H1 (cell line): ENCODE measurements at regions not wholly inside any gene's neighbourhood (a gene's known extent, or its start where the extent isn't known, plus 50 kb on each side); places are given as distances from the start of the nearest gene placed in this dataset.

Experiments used
- BRCA1 ChIP-seq: IDR thresholded peaks from 2 replicates; pipeline ENCODE4 v1.6.1; 2012; ENCODE audit warnings: low read depth, low read length, improper control_type of control experiment
- CEBPB ChIP-seq: IDR thresholded peaks from 2 replicates; pipeline ENCODE4 v1.6.1; 2012; ENCODE audit warnings: low read depth, low read length
- CREB1 ChIP-seq: IDR thresholded peaks from 2 replicates; pipeline ENCODE4 v1.6.1; 2012; ENCODE audit warnings: inconsistent platforms
- CTCF ChIP-seq, 3 experiments: IDR thresholded peaks; 1 replicate in 2 of 3; 2 replicates in 1 of 3; pipeline versions ENCODE4 v1.5.1 to v1.6.1; 2011; ENCODE audit warnings: low read length in 3 of 3, mild to moderate bottlenecking in 3 of 3, inconsistent platforms in 2 of 3, low read depth in 1 of 3, moderate library complexity in 1 of 3; ENCODE audit not compliant: insufficient read depth in 1 of 3; ENCODE audit errors: control extremely low read depth in 1 of 3
- EZH2 ChIP-seq: fragments of 200-600 bp; sonication (generic); IDR thresholded peaks from 2 replicates; pipeline ENCODE4 v1.7.1; 2012; ENCODE audit warnings: low read depth, mild to moderate bottlenecking, moderate library complexity, low read length, inconsistent platforms; ENCODE audit not compliant: severe bottlenecking
- JUN ChIP-seq: IDR thresholded peaks from 2 replicates; pipeline ENCODE4 v1.6.1; 2011; ENCODE audit warnings: low read depth, mild to moderate bottlenecking, improper control_type of control experiment, low read length
- KDM1A ChIP-seq: fragments of 200-600, 300-600 bp; sonication (generic); IDR thresholded peaks from 2 replicates; pipeline ENCODE4 v1.7.1; 2016; ENCODE audit warnings: mild to moderate bottlenecking, low read length, borderline replicate concordance
- MAFK ChIP-seq: IDR thresholded peaks from 2 replicates; pipeline ENCODE4 v1.6.1; 2012; ENCODE audit warnings: low read depth, mild to moderate bottlenecking, improper control_type of control experiment, low read length
- NANOG ChIP-seq: IDR thresholded peaks from 2 replicates; pipeline ENCODE4 v1.6.1; 2011; ENCODE audit warnings: low read length, low read depth, mild to moderate bottlenecking, inconsistent platforms; ENCODE audit not compliant: insufficient read depth, poor library complexity, severe bottlenecking
- RAD21 ChIP-seq, 2 experiments: IDR thresholded peaks in 1 of 2; conservative IDR thresholded peaks in 1 of 2; 2 replicates each; pipeline ENCODE4 v1.6.1; 2011; ENCODE audit warnings: low read depth in 2 of 2, low read length in 2 of 2, improper control_type of control experiment in 1 of 2, inconsistent platforms in 1 of 2, mild to moderate bottlenecking in 1 of 2, moderate library complexity in 1 of 2
- SP2 ChIP-seq: IDR thresholded peaks from 2 replicates; pipeline ENCODE4 v1.6.1; 2012; ENCODE audit warnings: mild to moderate bottlenecking, low read length, inconsistent platforms
- TAF1 ChIP-seq: IDR thresholded peaks from 2 replicates; pipeline ENCODE4 v1.6.1; 2011; ENCODE audit warnings: mild to moderate bottlenecking, low read depth, low read length
- TCF12 ChIP-seq: IDR thresholded peaks from 2 replicates; pipeline ENCODE4 v1.6.1; 2011; ENCODE audit warnings: low read depth, mild to moderate bottlenecking, low read length
- YY1 ChIP-seq: IDR thresholded peaks from 2 replicates; pipeline ENCODE4 v1.6.1; 2011; ENCODE audit warnings: low read depth, mild to moderate bottlenecking, low read length

GRCh38 chr7:123401295-123401694 lies 133.1 kb downstream of the IQUB start:
- no peak for TF ChIP-seq NANOG
- no peak for TF ChIP-seq CTCF (IDR thresholded peaks at IDR 0.05; ENCODE audit: control extremely low read depth in 1 of 3, insufficient read depth in 1 of 3, low read depth in 1 of 3, low read length in 3 of 3)
- TF ChIP-seq CREB1 = no peak
- TF ChIP-seq YY1 = no peak
- TF ChIP-seq SP2 = no peak
- TF ChIP-seq TAF1 = no peak
- TF ChIP-seq JUN = no peak
- TF ChIP-seq RAD21 (IDR thresholded peaks at IDR 0.05 in 1 of 2, conservative IDR thresholded peaks at IDR 0.05 in 1 of 2; ENCODE audit: low read depth in 2 of 2, low read length in 2 of 2) = no peak
- TF ChIP-seq EZH2 = no peak
- TF ChIP-seq CEBPB = no peak
- no peak for TF ChIP-seq MAFK
- TF ChIP-seq BRCA1 = no peak
- TF ChIP-seq TCF12 = no peak
- no peak for TF ChIP-seq KDM1A
